GM21526 (cell line): ENCODE measurements at regions not wholly inside any gene's neighbourhood (a gene's known extent, or its start where the extent isn't known, plus 50 kb on each side); places are given as distances from the start of the nearest gene placed in this dataset.
"Not testable (repeated sequence)": the region's sequence is repeated elsewhere in the genome, so short reads cannot be mapped to it uniquely, and the experiment has no call there.

Experiments
- ATAC-seq: cut with Tn5 transposase; IDR thresholded peaks from one replicate; pipeline ENCODE4 v1.9.1; 2021; ENCODE audit warnings: moderate library complexity; ENCODE audit not compliant: unreplicated experiment, low FRiP score

DNA sequence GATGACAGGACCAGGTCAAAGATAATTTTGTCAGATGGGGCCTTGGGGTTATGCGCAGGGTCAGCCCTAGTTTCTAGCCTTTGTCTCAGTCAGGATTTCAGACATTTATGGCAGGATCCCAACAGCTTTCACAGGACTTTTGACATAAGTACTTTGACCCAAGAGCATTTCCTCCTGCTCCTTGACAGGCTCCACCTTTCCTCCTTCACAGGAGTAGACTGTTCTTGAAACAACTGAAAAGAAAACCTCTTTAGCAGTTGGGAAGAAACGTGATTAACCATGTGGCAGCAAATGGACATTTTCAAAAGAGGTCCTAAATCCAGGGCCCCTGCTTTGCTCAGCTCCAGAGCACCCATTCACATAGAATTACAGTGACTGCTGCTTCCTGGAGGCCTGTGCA is 120.4 kb upstream of the MAP3K7 start:
- no peak for ATAC-seq

DNA sequence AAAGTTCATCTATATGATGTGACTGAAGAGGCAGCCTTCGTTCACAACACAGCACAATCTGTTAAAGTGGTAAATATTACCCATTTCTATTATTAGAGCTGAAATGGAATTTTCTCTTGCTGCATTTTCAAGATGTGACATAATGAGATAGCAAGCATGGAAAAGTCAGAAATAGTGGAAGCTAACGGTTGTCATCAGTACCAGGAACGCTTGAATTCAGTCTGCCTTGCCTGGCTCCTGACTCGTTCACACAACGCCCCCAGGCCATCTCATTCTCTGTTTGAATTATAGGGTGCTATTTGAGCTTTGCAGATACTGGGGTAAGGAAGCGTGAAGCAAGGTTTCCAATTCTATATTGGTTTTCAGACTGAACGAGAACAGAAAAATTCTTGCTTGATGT is 116.5 kb upstream of the MAP3K7 start:
- no peak for ATAC-seq

DNA sequence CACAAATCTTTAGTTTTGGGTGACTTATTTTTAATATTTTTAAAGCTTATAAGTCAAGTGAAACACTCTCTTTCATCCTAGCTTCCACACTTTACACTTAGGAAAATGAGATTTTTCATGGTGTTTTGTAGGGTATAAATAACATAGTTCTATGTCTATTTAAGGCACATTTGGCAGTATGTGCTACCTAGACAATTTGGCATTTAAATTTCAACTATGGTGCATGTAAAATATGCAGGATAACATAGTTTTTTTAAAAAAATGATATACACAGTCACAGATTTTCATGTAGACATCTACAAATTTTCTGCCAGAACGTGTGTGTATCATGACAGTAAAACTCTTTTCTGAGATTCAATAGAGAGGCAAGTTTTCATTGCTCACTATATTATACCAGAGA is 115.1 kb upstream of the MAP3K7 start:
- ATAC-seq = no peak

DNA sequence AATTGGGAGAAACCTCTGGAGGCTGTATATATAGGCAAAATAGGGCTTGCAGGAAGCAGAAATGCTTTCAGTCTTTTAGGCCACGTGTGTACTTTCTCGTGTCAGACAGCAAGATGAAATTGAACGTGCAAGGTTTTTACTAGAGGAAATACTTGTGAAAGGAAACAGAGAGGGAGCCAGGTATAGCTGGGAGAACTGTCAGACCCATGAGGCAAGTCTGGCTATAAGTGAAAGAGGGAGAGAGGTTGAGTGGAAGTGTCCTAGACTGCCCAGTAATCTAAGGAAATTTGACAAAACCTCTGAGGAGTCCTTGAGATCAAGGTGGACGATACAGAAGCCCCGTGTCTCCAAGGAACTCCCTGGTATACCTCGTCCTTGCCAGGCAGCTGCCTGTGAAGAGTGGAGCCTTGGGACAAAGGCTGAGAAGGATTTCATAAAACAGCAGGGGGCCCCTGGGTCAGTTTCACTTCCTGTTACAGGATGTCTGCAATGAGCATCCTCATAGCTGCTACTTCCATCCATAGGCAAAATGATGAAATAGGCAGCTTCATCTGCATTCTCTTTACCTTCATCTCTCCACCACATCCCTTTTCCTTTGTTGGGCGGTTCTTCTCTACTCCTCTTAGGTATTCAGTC is 114.4 kb upstream of the MAP3K7 start:
- ATAC-seq = peak; percentile 90

DNA sequence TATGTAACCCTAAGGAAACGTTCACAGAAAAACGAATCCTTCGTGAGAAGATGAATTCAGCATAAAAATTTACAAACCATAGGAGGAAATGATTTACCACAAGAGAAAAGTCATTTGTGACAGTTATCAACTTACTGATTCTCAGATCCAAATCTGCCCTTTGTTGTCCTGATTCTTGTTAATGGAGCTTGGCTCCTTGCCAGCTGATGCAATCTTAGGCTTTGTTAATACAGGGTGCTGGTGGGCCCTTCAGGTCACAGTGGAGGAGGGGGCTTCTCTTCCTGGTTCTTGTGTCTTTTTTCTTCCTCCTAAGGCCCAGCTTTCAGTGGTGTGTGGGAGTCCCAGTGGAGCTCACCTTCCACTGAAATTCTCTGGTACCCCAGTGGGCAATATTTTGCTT is 108.4 kb upstream of the MAP3K7 start:
- no peak for ATAC-seq

DNA sequence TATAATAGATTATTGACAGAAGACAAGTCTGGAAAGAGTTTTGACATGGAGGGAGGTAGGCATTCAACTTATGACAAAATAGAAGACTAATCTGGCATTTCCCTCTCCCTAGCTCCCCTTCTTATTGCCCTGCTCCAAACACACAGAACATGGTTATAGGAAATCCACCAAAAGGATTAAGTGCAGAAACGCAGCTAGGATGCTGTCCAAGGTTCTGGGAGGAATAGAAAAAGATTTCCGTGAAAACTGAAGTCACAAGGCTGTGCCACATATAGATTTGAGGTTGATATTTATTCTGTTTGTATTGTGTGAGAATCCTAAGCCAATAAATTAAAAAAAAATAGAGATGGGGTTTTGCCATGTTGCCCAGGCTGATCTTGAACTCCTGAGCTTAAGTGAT is 107.9 kb upstream of the MAP3K7 start:
- ATAC-seq = no peak

DNA sequence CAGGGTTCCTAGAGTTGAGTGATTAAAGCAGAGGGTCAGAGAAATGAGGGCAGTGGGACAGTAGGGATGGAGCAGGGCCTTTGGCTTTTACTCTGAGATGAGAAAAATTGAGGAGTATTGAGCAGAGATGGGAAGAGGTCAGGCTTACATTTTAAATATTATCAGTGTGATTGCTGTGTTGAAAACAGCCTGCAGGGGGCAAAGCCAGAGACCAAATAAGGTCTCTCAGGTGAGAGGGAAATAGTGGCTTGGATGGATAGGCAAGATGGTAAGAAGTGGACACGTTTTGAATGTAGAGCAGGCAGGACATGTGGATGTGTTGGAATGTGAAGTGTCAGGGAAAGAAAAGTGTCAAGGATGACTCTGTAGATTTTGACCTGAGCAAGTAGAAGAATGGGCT is 105.0 kb upstream of the MAP3K7 start:
- ATAC-seq = no peak

DNA sequence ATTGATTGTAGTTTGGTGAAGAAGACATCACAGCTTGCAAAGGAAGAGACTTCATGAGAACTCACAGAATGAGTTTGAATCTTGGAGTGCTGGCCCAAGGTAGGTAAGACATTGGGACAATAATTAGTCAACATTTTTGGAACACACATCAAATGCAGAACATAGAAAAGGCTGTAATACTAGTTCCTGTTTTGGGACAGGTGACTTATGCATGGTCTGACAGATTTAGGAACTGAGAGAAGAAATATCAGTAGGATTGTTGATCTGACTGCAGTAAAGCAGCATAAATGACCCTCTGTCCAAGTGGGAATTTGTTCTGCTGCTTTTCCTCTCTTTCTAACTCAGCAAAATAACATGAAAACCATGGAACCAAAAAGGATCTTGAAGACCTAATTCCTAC is 102.3 kb upstream of the MAP3K7 start:
- no peak for ATAC-seq

DNA sequence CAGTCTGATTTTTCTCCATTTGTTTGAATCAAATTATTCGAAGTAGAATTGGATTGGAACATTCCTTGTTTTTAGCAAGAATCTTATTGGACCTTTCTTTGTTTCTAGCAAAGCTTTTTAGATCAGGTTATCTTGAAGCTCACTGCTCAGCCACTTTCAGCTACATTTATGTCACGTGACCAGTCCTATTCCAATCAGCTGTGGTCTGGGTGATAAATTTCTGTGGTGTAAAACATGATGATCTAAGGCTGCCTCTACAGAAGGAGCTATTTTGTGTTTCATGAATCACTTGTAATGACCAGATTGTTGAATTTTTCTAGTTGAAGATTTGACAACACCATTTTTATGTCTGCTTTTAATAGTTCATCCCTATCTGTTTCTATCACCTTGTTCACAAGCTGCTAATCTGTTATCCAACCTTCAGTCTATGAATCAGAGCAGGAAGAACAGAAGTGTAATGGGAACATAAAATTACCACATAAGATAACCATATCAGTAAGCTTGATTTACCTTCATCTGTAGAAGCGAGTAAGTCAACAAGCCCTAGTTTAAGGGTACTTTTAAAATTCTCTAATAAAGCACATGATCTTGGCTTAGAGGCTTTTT is 101.0 kb upstream of the MAP3K7 start:
- no peak for ATAC-seq

DNA sequence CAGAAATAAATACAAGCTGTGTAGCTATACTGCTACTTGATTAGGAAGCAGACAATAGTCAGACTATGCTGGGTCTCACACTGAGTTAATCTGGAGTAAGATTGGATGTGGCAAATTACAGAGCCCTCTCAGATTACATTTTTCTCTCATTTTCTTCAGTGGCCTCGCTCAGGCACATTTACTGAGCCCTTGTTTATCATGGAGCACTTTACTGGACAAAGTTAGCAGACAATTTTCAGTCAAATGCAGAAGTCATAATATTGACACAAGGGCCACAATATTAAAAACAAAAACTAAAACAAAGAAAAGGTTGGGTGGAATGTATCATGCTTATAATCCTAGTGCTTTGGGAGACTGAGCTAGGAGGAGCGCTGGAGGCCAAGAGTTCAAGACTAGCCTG is 95.0 kb upstream of the MAP3K7 start:
- ATAC-seq = no peak

DNA sequence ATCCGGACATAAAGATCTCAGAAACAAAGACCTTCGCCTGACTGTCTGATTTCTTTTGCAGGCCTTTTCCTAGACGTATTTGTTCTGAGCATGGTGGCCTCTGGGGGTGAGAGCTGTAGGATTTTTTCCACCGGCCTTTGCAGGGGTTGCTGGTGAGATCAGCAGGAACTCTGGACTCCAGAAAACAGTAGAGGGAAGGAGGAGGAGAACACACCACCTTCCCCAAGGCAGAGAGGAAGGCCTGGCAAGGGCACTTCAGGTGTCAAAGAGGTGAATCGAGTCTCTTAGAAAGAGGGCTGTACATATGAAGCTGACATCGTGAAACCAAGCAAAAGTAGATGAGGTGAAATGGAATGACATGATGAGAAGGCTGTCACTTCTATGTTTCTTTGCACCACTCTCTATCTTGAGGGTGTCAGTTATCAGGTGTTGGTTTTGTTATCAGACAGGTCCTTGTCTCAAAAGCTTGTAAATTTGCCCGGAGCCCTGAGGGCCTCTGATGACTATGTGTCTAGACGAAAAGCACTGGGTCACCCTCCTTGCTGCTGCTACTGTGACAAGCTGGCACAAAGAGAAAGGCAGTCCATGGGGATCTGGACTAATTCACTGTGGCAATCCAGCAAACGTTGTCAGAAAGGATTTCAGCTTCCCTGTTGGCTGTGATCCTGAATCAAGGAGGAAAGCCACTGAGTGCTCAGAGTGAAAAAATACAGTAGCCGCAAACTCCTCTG is 91.3 kb upstream of the MAP3K7 start:
- no peak for ATAC-seq

DNA sequence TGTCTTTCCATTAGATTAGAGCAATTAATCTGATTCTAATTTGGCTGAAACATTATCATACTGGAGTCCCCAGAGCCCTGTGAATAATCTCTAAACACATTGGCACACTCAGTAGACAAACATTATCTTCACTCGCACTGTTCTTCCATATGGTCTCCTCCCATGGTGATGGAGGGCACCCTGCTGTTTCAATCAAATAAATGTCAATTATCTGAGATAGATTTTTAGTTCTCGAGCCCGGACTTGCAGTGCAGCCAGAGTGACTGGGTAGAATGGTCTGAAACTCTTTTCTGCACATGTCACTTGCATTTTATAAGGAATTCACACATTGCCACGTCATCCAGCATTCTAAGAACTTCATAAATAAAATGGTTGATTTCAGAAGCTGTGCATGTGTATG is 90.6 kb upstream of the MAP3K7 start:
- ATAC-seq = no peak

DNA sequence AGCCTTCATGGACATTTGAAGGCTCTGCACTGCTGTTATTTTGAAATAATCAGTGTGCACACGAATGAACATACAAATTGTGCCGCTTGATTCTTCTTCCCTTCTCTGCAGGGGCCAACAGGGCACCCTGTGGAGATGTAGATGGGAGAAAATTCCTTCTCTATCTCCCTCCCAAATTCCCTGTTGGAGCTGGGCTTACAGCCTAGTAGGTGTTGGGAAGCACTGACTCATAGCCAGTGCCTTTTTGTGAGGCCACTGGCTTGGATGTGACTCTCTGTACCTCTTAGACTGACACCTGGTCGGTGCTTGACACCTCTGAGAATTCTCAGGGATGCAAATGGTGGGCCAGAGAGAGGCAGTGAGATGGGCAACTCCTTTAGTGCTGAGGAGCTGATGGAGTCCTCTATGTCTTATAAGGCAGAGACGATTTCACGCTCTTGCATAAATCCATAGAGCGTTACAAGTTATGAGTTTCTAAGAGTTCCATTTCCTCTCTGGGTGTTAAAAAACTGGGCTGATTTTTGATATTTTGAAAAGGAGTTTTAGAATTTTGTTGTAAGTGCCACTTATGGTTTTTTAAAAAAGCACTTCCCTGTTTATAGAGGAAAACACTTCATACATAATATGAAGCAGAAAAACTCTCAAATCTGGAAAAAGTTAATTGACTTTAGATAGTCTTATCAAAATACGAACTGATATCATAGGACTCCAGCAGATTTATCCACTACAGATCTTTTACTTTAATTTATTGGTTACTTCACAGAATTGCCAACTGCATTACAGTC is 89.8 kb upstream of the MAP3K7 start:
- no peak for ATAC-seq

DNA sequence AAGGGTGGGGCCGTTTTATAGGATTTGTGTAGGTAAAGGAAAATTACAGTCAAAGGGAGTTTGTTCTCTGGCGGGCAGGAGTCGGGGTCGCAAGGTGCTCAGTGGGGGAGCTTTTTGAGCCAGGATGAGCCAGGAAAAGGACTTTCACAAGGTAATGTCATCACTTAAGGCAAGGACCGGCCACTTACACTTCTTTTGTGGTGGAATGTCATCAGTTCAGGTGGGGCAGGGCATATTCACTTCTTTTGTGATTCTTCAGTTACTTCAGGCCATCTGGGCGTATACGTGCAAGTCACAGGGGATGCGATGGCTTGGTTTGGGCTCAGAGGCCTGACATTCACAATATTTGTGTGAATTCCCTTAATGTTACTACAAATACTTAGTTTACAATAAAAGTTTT is 88.2 kb upstream of the MAP3K7 start:
- not testable (repeated sequence) for ATAC-seq

DNA sequence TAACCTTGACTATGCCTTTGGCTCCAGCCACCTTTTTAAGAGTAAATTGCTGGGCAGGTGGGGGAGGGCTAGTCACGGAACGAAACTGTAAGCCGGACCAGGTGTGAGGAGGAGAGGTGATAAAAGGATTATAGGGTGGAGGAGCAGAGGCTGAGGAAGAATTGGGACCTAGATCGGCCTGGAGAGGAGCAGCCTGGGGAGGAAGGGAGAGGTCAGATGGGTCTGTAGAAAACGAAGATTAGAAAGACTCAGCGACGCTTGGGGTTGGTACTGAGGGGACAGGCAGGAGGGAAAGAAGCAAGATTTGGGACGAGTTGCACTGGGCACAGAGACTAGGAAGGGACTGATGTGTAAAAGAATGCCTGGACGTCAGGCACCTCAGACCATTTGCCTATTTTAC is 87.2 kb upstream of the MAP3K7 start:
- ATAC-seq = not testable (repeated sequence)

DNA sequence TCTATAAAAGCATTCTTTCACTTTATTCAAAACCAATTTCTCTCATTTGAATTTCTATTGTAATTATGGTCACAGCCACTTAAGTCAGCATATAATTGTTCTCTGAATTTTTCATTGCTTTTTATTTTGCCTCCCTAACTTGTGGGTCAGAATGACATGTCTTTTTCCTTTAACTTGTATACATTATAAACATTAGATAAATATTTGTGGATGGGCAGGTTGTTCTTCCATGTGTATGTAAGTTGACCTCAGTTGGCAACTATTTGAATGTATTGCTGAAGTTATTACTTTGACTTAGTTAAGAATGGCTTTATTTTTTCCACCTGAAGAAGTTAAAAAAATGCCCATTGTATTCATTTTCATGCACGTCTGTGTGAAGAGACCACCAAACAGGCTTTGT is 83.0 kb upstream of the MAP3K7 start:
- ATAC-seq = no peak

DNA sequence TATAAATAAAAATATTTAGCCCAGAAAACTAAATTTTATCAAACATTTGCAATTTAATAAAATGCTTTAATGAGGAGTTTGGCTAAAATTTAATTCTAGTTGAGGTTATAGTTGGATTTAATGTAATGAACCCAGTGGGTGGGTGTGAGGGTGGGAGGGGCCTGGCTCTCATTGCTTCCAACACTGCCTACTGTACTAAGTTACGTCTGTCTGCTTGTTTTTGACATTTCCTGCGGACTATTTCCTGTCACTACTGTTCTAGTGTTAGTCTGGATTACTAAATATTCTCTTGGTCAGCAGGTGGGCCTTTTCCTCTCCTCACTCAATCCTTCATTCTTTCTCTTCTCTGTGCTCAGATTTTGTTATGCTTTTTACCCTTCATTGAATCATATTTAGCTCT is 82.5 kb upstream of the MAP3K7 start:
- no peak for ATAC-seq

DNA sequence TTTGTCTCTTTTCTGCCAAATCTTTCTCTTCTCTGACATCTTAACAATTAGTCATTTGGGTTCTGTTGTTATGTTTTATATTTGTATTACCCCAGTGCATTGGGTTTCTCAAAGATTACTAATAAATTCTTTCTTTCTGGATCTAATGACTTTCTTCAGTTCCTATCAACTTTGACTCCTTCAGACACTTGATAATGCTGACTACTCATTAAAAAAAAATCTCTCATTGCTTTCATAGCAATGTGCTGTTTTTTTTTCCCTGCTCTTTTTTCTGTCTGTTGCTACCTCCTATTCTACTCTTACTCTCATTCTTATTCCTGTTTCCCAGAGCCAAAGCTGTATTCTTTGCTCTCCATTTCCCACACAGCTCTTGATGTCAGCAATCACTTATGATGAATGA is 81.3 kb upstream of the MAP3K7 start:
- ATAC-seq = no peak

DNA sequence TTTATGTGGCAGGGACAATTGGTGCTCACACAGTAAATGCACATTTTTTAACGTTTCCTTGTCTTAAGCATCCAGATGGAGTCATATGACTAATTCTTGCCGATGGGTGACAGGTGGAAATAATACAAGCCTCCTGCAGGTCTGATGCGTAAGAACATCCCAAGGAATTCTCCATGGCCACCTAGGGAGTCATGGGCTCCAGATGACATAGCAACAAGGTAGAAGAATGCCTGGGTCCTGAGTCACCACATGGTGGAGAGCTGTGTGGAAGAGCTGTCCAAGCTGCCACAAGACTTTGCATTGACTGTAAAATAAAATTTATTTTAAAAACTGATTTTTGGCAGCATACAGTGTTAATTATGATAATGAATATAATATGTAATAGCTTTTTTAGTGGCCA is 77.0 kb upstream of the MAP3K7 start:
- no peak for ATAC-seq

DNA sequence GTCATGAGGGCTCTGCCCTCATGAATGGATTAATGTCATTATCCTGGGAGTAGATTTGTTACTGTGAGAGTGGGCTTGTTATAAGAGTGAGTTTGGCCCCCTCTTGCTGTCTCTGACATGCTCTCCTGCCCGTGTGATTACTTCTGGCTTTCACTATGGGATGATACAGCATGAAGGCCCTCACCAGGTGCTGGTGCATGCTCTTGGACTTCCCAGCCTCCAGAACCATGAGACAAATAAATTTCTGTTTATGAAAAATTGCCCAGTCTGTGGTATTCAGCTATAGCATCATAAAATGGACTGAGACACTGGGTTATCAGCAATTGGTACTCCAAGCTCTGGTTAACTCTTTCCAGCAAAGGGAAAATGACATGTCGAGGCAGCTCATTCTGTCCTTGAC is 76.2 kb upstream of the MAP3K7 start:
- ATAC-seq = no peak

DNA sequence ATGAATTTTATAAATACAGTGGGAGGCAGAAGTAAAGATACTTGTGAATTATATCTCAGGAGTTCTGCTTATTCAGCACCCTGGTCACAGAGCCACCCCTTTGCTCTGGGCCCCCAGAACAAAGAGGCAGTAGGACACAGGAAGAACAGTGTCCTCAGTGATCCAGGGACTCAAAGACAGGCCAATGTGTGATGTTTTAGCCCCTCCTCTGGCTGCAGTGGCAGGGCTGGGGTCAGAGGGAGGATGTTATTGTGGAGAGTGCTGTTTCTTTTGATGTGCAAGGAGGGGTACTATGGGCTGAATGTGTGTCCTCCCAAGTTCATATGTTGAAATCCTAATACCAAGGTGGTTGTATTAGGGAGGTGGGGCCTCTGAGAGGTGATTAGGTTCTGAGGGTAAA is 74.1 kb upstream of the MAP3K7 start:
- ATAC-seq = no peak
